ENCODE measurements at regions not wholly inside any gene's neighbourhood (a gene's known extent, or its start where the extent isn't known, plus 50 kb on each side); places are given as distances from the start of the nearest gene placed in this dataset.

DNA sequence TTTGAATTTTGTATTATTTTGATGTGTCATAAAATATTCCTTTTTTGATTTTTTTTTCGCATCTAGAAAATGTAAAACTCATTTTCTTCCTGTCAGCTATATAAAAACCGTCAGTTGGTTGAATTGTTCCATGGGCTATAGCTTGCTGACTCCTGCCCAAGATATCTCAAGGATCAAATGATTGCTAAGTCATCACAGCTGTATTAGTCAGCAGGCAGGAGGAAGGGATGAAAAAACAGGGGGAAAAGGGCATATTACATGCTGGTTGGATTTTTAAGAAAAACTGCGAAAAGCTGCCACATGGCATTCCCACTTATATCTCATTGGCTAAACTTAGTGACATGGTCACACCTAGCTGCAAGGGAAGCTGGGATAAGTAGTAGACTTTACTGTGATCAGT lies 569.9 kb downstream of the BCKDHB start (continued):
- TF ChIP-seq, protein P1, sequence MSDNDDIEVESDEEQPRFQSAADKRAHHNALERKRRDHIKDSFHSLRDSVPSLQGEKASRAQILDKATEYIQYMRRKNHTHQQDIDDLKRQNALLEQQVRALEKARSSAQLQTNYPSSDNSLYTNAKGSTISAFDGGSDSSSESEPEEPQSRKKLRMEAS (IDR thresholded peaks at IDR 0.05) = no peak
- no peak for TF ChIP-seq SP4 (IDR thresholded peaks at IDR 0.05; ENCODE audit: low read length)

All from H1 (cell line).